DND-41 (cell line): ENCODE measurements at regions not wholly inside any gene's neighbourhood (a gene's known extent, or its start where the extent isn't known, plus 50 kb on each side); places are given as distances from the start of the nearest gene placed in this dataset.

Experiments
- EZH2 ChIP-seq: IDR thresholded peaks from 3 replicates; pipeline ENCODE4 v1.6.1; 2012; ENCODE audit warnings: borderline replicate concordance, low read depth, mild to moderate bottlenecking, moderate library complexity, low read length, inconsistent platforms; ENCODE audit not compliant: severe bottlenecking
- TF ChIP-seq, protein P1 (sequence below): IDR thresholded peaks from 2 replicates; pipeline ENCODE4 v1.5.1; 2012; ENCODE audit warnings: borderline replicate concordance, low read length, moderate library complexity, mild to moderate bottlenecking; ENCODE audit not compliant: poor library complexity, severe bottlenecking; ENCODE audit errors: extremely low read depth

DNA sequence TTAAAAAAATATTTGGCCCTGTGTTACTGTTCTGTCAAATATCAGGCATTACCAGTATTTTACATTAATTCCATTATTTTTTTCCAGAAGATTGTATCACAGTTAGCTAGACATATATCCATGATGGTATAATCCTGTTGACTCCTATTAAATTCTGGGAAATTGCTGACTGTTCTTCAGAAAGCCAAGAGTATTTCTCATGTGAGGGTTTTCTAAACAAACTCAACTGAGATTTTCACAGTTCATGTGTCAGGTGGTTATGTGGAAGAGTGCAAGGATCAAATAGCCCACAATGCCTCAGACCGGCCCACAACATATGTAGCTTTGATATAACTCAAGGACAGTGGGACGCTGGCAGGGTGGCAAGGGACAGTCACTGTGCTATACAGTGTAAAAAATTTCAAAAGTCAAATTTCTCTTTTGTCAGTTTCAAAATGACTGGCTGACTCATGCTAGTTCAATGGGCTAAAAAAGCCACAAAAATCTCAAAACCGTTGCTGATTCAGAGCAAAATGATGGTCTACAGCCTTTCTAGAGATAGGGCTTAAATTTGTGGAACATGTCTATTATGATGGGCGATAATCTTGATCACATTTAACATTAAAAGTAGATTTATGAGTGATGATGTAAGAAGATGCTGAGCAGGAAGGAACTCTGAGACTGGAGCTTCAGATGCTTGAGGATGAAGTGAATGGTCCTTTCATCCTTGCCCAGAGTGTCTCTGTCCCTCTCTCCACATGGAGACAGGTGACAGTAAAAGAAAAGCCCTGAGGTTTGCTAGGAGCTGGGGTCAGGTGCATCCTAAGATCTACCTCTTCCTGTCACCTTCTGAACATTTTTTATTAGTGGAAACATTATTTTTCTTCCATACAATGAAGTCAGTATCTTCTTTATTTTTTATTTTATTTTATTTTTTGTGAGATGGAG is 175.8 kb upstream of the PIEZO2 start:
- TF ChIP-seq, protein P1, sequence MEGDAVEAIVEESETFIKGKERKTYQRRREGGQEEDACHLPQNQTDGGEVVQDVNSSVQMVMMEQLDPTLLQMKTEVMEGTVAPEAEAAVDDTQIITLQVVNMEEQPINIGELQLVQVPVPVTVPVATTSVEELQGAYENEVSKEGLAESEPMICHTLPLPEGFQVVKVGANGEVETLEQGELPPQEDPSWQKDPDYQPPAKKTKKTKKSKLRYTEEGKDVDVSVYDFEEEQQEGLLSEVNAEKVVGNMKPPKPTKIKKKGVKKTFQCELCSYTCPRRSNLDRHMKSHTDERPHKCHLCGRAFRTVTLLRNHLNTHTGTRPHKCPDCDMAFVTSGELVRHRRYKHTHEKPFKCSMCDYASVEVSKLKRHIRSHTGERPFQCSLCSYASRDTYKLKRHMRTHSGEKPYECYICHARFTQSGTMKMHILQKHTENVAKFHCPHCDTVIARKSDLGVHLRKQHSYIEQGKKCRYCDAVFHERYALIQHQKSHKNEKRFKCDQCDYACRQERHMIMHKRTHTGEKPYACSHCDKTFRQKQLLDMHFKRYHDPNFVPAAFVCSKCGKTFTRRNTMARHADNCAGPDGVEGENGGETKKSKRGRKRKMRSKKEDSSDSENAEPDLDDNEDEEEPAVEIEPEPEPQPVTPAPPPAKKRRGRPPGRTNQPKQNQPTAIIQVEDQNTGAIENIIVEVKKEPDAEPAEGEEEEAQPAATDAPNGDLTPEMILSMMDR: no peak
- no peak for TF ChIP-seq EZH2
